Amygdala (tissue), 56 donors: ENCODE measurements at regions not wholly inside any gene's neighbourhood (a gene's known extent, or its start where the extent isn't known, plus 50 kb on each side); places are given as distances from the start of the nearest gene placed in this dataset.
"Not testable (repeated sequence)": the region's sequence is repeated elsewhere in the genome, so short reads cannot be mapped to it uniquely, and the experiment has no call there.

Experiments used
- DNase-seq, 56 donors: peaks; one replicate each; lab custom pipeline; 2025; lab: John Stamatoyannopoulos, UW

DNA sequence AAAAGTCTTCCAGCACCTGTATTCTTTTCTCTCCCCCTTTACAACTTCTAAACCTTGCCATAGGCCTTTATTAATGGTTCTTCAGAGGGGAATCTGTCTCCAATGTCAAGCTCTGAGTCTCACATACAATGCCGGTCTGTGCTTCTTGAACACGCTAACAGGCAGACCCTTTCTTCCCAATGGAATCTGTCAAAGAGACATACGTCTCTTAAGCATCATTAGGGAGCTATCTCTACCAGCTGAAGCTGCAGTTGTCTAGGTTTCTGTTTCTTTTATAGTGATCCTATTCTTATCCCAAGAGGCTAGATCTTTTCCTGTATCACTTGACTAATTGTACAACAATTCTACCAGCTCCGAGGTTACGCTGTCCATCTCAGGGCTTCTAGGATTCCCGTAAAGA lies 560.8 kb upstream of the NBEA start:
- DNase-seq, result no peak

- DNase-seq, result no peak
These were observed 558.3 kb upstream of the NBEA start for GRCh38 chr13:34383728-34384127.

- DNase-seq, result not testable (repeated sequence)
These were observed 555.8 kb upstream of the NBEA start for GRCh38 chr13:34386229-34386628.

GRCh38 chr13:34391076-34391475 lies 551.0 kb upstream of the NBEA start:
- no peak for DNase-seq

GRCh38 chr13:34401696-34402095 lies 540.4 kb upstream of the NBEA start:
- no peak for DNase-seq

GRCh38 chr13:34405410-34406181 lies 536.5 kb upstream of the NBEA start:
- DNase-seq, result no peak

DNA sequence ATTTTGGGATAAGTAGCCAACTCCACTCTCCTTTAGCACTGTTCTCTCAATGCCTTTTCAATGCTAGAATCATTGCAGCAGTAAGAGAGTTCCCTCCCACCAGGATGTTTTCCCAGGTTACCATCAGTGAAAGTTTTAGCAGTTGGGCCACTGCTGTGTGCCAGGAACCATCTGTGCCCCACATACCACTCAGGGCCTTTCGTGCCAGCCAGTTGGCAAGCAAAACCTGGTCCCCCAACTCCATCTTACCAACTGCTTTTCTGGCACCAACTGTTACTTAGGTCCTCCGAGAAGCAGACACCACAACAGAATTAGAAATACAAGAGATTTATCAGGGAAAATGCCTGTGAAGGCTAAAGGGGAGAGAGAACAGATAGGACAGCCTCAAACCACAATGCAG lies 533.4 kb upstream of the NBEA start:
- DNase-seq, result no peak

DNA sequence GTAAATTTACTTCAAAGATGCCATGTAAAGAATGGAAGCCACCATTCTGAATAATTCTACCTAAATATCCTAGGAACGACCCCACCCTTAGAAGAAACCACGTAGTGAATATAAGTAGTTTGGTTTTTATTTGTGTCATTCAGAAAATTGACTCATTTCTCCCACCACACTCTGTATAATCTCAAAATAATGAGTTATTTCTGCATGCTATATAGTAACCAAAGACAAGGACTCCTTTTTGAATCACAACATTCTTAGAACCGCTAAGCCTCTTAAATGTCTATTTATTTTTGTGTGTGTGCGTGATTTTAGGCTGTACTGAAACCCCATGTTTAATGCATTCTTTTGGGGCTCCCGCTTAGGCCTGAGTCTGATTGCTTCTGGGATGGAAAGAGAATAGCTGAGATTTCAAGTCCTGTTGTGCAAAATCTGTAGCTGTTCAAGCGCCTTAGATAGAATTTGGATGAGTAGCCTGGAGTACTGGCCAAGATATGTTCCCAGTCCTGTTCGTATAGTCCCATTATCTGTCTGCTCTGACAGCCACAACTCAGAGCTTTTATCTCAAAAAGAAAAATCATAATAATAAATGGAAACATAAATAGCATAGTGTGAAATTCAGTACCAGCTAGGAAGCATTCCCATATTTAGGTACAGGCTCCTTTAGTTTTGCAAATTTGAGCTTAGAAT lies 532.4 kb upstream of the NBEA start:
- DNase-seq, result no peak

DNA sequence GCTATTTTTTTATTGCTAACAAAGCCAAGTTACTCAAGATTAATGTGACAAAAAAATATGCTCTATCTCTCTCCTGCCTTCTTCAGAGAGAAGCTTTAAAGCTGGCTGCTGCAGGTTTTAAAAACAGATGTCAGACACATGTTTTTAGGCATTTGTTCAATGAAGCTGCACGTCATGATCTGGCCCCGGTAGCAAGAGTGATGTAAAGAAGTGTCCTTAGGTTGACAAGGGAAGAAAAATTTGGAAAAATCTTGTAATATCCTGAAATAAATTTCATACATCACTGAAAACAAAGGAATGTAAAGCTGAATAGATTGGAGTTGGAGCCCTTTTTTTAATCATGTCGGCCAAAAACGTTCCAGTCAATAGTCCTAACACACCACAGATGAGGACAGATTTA lies 531.4 kb upstream of the NBEA start:
- no peak for DNase-seq

DNA sequence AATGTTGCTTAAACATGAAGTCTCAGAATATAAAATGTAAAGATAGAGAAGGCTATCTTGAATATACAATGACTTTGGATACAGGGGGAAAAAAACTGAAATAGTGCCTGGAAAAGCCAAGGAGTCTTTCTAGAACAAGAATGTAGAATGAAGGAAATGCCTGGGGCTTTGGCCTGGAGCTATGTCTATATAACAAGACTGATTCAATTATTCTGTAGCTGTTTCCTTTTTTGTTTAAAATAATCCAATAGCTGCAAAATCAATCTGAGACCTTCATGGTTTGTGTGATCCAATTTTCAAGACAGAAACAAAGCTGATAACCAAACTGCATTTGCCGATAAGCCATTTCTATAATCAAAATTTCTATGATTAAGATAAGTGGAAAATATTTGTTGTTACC lies 530.9 kb upstream of the NBEA start:
- DNase-seq, result no peak

DNA sequence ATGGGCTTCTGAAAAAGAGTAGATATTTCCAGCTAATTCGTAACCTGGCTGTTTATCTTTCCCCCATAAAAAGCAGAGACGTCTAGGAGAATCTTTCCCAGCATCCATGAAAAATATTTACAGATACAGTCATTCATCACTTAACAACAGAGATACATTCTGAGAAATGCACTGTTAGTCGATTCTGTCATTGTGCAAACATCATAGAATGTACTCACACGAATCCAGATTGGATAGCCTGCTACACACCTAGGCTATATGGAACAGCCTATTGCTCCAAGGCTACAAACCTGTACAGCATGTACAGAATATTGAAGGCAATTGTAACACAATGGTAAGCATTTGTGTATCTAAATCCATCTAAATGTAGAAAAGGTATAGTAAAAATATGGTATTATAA lies 530.2 kb upstream of the NBEA start:
- no peak for DNase-seq

DNA sequence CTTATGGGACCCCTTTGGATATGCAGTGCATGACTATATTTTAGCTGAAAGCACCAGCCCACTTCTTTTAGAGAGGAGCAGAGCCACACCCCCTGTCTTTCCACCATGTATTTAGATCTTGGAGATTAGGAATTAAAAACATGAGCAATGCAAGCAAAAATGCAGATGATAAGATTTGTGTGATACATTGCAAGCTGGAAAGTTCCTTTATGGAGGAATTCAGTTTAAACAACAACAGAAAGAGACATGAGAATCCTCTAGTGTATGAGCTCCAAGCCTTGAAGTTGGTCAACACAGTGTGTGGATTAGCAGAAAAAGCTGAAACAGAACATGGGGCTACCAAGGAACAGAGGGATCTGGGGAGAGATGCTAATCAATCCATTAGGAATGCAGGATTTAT lies 529.8 kb upstream of the NBEA start:
- DNase-seq, result no peak

DNA sequence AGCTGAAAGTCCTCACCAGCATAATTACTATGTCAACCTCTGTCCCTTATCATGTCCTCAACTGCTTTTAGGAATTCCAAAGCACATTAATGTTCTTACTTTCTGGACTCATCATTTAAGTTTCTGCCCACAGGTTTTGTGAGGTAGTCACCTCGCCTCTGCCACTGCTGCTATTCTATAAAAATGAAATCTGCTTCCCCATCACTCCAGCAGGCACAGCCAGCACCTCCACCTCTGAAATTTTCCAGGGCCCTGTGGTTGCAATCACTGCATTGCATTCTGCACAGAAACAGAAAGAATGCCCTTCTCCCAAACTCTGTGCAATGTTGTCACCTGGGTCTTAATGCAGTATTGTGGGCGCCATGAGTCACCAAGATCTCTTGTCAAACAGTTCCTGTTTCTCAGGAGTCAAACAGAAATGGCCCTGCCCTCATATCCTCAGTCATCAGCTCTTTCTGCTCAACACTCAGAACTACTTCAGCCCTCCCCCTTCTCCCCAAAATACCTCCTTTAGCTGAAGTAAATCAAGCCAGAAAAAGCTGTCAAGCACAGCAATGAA lies 529.2 kb upstream of the NBEA start:
- DNase-seq, result no peak

DNA sequence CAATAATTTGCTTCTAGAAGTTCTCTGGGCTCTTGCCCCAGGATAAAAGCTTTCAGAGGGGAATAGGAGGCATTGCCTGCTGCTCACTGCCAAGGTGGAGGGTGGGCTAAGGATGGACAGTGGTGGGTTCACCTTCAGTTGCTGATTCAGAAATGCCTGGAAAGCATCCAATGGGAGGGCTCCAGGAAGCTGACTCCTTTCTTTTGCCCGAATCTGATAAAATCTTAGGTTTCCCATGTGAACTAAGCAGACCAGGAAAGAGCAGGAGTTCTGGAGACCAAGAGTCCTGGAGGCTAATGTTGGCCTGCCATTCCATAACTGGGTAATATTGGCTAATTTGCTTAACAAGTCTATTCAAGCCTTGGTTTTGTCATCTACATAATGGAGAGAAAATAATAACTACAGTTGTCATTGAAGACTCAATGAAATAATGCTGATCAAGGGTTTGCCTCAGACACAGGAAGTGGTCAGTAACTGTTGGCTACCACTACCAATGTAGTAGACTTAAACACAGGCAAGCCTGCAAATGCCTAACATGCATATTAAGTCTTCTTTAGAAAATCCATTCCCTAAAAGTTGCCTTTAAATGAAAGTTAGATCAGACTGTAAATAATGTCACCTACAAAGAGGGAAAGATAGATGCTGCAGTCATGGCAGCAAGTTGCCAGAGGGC lies 528.4 kb upstream of the NBEA start:
- DNase-seq, result no peak

DNA sequence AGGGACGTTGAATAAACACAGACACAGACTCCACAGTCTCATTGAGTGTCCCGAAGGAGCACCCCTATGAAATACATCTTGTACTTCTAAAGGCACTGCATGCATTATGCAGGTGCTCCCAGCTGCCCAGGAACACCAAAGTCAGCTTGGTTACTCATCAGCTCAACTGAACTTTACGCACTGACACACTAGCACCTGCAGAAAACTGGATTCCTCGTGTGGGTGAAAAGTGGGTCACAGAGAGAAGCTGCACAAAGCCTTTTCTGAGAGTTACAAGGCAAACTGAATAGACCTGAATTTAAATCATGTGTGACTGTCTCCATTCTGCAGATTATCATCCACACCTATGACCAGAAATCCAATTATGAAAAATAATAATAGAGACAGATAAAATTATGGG lies 527.5 kb upstream of the NBEA start:
- no peak for DNase-seq

DNA sequence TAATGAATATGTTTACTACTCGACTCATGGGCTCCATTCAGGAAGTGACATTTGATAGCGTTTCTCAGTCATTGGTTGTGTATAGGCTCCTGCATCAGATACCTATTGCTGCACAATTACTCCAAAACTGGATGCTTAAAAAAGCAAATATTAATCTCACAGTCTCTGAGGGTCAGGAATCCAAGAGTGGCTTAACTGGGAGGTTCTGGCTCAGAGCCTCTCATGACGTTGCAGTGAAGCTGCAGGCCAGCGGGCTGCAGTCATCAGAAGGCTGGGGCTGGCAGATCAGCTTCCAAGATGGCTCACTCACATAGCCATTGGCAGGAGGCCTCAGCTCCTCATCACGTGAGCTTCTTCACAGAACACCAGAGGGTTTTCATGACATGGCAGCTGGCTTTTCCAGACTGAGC lies 525.1 kb upstream of the NBEA start:
- DNase-seq, result peak in 18 of 56 donors; percentile 4 to 65 (median 36)

GRCh38 chr13:34417896-34418295 lies 524.2 kb upstream of the NBEA start:
- no peak for DNase-seq

DNA sequence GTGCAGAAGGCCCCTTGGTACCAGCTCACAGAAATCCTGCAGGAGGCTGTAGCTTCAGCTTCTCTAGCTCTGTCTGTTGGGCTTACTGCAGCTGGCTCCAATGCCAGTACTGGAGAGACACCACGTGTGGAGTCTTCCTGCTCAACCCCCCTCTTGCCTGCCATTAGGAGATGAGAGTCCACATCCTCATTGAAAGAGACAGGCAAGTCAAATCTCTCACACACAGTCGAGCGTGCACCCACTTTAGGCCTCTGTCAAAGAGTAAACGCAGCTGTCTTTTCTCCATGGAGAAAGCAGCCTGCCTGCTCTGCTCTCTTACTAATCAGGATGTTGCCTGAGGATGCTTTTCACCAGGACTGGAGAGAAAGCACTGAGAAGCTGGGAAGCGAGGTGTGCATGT lies 523.0 kb upstream of the NBEA start:
- DNase-seq, result peak in 4 of 56 donors; percentile 2 to 17 (median 14)

DNA sequence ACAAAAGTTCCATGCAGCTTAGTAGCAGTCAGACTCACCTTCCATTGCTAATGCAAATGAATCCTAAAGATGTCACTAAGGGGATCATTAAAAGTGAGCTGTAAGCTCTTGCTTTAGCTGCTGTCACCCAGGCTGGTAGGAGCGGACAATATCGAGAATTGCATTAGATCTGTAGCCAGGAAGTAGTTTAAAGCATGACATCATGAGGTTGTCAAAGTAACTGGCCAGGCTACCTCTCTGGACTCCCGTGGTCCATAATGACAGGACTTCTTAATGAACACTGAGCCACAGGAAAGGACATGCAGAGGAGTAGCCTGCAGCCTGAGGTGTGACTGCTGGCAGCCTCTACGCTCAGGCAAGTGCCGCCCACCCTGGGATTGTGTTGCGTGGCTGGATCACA lies 522.3 kb upstream of the NBEA start:
- no peak for DNase-seq

DNA sequence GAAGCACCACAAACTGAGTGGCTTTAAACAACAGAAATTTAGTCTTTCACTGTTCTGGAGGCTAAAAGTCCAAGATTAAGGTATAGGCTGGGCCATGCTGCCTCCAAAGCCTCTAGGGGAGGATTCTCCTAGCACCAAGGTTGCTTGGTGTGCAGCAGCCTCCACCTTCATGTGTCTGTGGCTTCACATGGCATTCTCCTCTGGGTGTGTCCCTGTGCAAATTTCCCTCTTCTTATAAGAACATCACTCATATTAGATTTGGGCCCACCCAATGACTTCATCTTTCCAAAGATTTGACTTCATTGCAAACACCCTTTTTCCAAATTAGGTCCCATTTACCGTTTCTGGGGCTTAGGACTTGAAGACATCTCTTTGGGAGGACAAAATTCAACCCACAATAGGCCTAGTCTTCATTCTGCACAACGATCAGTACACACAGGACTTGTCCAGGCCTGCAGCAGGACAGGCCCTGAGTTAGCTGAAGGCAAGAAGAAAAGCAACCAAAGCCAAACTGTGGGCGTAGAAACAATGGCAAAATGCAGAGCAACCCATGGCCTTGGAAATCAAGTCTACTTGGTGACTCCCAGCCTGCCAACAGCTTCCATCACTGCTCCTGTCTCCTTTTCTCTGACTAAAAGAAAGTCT lies 521.2 kb upstream of the NBEA start:
- DNase-seq, result no peak

DNA sequence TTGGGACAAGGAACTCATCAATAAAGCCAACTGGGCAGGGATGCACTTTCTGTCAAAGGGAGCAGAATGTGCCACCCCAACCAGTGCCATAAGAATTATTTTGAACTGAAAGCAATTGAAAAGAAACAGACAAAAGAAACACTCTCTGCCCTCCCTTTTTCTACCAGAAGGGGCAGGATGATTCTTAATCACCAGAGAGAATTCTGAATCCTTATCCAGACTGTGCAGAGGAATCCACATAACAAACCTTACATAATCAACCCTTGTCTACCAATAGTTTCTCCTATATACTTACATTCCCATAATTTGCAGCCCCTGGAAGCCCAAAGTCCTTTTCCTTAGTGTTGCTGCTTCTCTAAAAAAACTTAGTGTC lies 520.7 kb upstream of the NBEA start:
- DNase-seq, result no peak
